ENCODE measurements at regions not wholly inside any gene's neighbourhood (a gene's known extent, or its start where the extent isn't known, plus 50 kb on each side); places are given as distances from the start of the nearest gene placed in this dataset.

- Histone ChIP-seq H3K9ac (ENCODE audit: low read length) (no peak overlapping the region), H3K23ac (ENCODE audit: low read length) (no peak overlapping the region), H2BK120ac (ENCODE audit: low read depth, low read length) (no peak overlapping the region), H3K4me1 (ENCODE audit: control insufficient read depth, low read depth, low read length) (no peaks in the 10 kb centered on the region), H4K8ac (ENCODE audit: low read depth, low read length) (no peak overlapping the region), H2AK5ac (ENCODE audit: low read length) (no peak overlapping the region), H3K36me3 (ENCODE audit: control insufficient read depth, insufficient read depth, low read length) (no peaks in the 10 kb centered on the region), H3K79me1 (ENCODE audit: low read length) (no peaks in the 10 kb centered on the region), H3K27ac (ENCODE audit: low read depth, low read length) (no peak overlapping the region), H3K27me3 (ENCODE audit: insufficient read depth, low read length, poor library complexity) (no peaks in the 10 kb centered on the region), H3K79me2 (ENCODE audit: control insufficient read depth, insufficient read depth, low read length) (no peaks in the 10 kb centered on the region), H2BK15ac (replicated peaks; ENCODE audit: low read depth) (no peak overlapping the region), H4K5ac (ENCODE audit: low read length) (no peak overlapping the region), H2BK5ac (ENCODE audit: low read length) (no peak overlapping the region), H3K4me2 (ENCODE audit: low read length) (no peak overlapping the region), H3K4ac (ENCODE audit: low read depth, low read length) (no peak overlapping the region), H3K56ac (ENCODE audit: low read length) (no peak overlapping the region), H3K18ac (ENCODE audit: low read length) (no peak overlapping the region), H3K4me3 (ENCODE audit: low read length) (no peak overlapping the region)
- WGBS (ENCODE audit: extremely low coverage, insufficient coverage, low lambda C conversion rate) = no CpG with 5 or more reads among the region's 3 CpGs
- DNase-seq = no peak
Measured at GRCh38 chr2:140178234-140178633, 1398.0 kb upstream of the NXPH2 start.

GRCh38 chr2:140177086-140177485, 1396.9 kb upstream of the NXPH2 start:
- no peak overlapping the region for H2AK5ac ChIP-seq (ENCODE audit: low read length)
- H4K8ac ChIP-seq (ENCODE audit: low read depth, low read length) = no peak overlapping the region
- no peak overlapping the region for H3K27ac ChIP-seq (ENCODE audit: low read depth, low read length)
- no peak overlapping the region for H3K4me3 ChIP-seq (ENCODE audit: low read length)
- H3K56ac ChIP-seq (ENCODE audit: low read length) = no peak overlapping the region
- DNase-seq = no peak
- H2BK5ac ChIP-seq (ENCODE audit: low read length) = no peak overlapping the region
- no peaks in the 10 kb centered on the region for H3K27me3 ChIP-seq (ENCODE audit: insufficient read depth, low read length, poor library complexity)
- no peak overlapping the region for H2BK15ac ChIP-seq (replicated peaks; ENCODE audit: low read depth)
- no peaks in the 10 kb centered on the region for H3K79me2 ChIP-seq (ENCODE audit: control insufficient read depth, insufficient read depth, low read length)
- H3K36me3 ChIP-seq (ENCODE audit: control insufficient read depth, insufficient read depth, low read length) = no peaks in the 10 kb centered on the region
- no peak overlapping the region for H3K18ac ChIP-seq (ENCODE audit: low read length)
- H3K4me2 ChIP-seq (ENCODE audit: low read length) = no peak overlapping the region
- WGBS (ENCODE audit: extremely low coverage, insufficient coverage, low lambda C conversion rate) = no CpG with 5 or more reads among the region's 3 CpGs
- no peaks in the 10 kb centered on the region for H3K79me1 ChIP-seq (ENCODE audit: low read length)
- no peak overlapping the region for H3K9ac ChIP-seq (ENCODE audit: low read length)
- no peak overlapping the region for H4K5ac ChIP-seq (ENCODE audit: low read length)
- no peaks in the 10 kb centered on the region for H3K4me1 ChIP-seq (ENCODE audit: control insufficient read depth, low read depth, low read length)
- H3K4ac ChIP-seq (ENCODE audit: low read depth, low read length) = no peak overlapping the region
- no peak overlapping the region for H3K23ac ChIP-seq (ENCODE audit: low read length)
- no peak overlapping the region for H2BK120ac ChIP-seq (ENCODE audit: low read depth, low read length)

- no peak overlapping the region for H4K5ac ChIP-seq (ENCODE audit: low read length)
- H2AK5ac ChIP-seq (ENCODE audit: low read length) = no peak overlapping the region
- H3K9ac ChIP-seq (ENCODE audit: low read length) = no peak overlapping the region
- H4K8ac ChIP-seq (ENCODE audit: low read depth, low read length) = no peak overlapping the region
- no peaks in the 10 kb centered on the region for H3K36me3 ChIP-seq (ENCODE audit: control insufficient read depth, insufficient read depth, low read length)
- H3K18ac ChIP-seq (ENCODE audit: low read length) = no peak overlapping the region
- no peaks in the 10 kb centered on the region for H3K27me3 ChIP-seq (ENCODE audit: insufficient read depth, low read length, poor library complexity)
- H3K4me2 ChIP-seq (ENCODE audit: low read length) = no peak overlapping the region
- no peak overlapping the region for H2BK5ac ChIP-seq (ENCODE audit: low read length)
- H2BK120ac ChIP-seq (ENCODE audit: low read depth, low read length) = no peak overlapping the region
- no peak overlapping the region for H3K27ac ChIP-seq (ENCODE audit: low read depth, low read length)
- H3K4me3 ChIP-seq (ENCODE audit: low read length) = no peak overlapping the region
- H3K4ac ChIP-seq (ENCODE audit: low read depth, low read length) = no peak overlapping the region
- no CpG with 5 or more reads among the region's 5 CpGs for WGBS (ENCODE audit: extremely low coverage, insufficient coverage, low lambda C conversion rate)
- H3K79me1 ChIP-seq (ENCODE audit: low read length) = no peaks in the 10 kb centered on the region
- DNase-seq = no peak
- no peaks in the 10 kb centered on the region for H3K79me2 ChIP-seq (ENCODE audit: control insufficient read depth, insufficient read depth, low read length)
- H3K4me1 ChIP-seq (ENCODE audit: control insufficient read depth, low read depth, low read length) = no peaks in the 10 kb centered on the region
- H2BK15ac ChIP-seq (replicated peaks; ENCODE audit: low read depth) = no peak overlapping the region
- no peak overlapping the region for H3K56ac ChIP-seq (ENCODE audit: low read length)
- H3K23ac ChIP-seq (ENCODE audit: low read length) = no peak overlapping the region
Measured at GRCh38 chr2:140173790-140174189, 1393.6 kb upstream of the NXPH2 start.

- Histone ChIP-seq H4K8ac (ENCODE audit: low read depth, low read length) (no peak overlapping the region), H3K79me1 (ENCODE audit: low read length) (no peaks in the 10 kb centered on the region), H3K23ac (ENCODE audit: low read length) (no peak overlapping the region), H3K4me1 (ENCODE audit: control insufficient read depth, low read depth, low read length) (no peaks in the 10 kb centered on the region), H3K4ac (ENCODE audit: low read depth, low read length) (no peak overlapping the region), H2AK5ac (ENCODE audit: low read length) (no peak overlapping the region), H3K9ac (ENCODE audit: low read length) (no peak overlapping the region), H3K27ac (ENCODE audit: low read depth, low read length) (no peak overlapping the region), H3K18ac (ENCODE audit: low read length) (no peak overlapping the region), H4K5ac (ENCODE audit: low read length) (no peak overlapping the region), H3K4me3 (ENCODE audit: low read length) (no peak overlapping the region), H2BK15ac (replicated peaks; ENCODE audit: low read depth) (no peak overlapping the region), H3K79me2 (ENCODE audit: control insufficient read depth, insufficient read depth, low read length) (no peaks in the 10 kb centered on the region), H3K36me3 (ENCODE audit: control insufficient read depth, insufficient read depth, low read length) (no peaks in the 10 kb centered on the region), H2BK120ac (ENCODE audit: low read depth, low read length) (no peak overlapping the region), H3K4me2 (ENCODE audit: low read length) (no peak overlapping the region), H3K56ac (ENCODE audit: low read length) (no peak overlapping the region), H2BK5ac (ENCODE audit: low read length) (no peak overlapping the region), H3K27me3 (ENCODE audit: insufficient read depth, low read length, poor library complexity) (no peaks in the 10 kb centered on the region)
- DNase-seq = no peak
- WGBS (ENCODE audit: extremely low coverage, insufficient coverage, low lambda C conversion rate) = no CpG with 5 or more reads among the region's 1 CpG
Measured at GRCh38 chr2:140164449-140164848, 1384.3 kb upstream of the NXPH2 start.

GRCh38 chr2:140158259-140158658, 1378.1 kb upstream of the NXPH2 start:
- Histone ChIP-seq H3K23ac (ENCODE audit: low read length) (no peak overlapping the region), H3K27me3 (ENCODE audit: insufficient read depth, low read length, poor library complexity) (no peaks in the 10 kb centered on the region), H3K4me3 (ENCODE audit: low read length) (no peak overlapping the region), H3K18ac (ENCODE audit: low read length) (no peak overlapping the region), H2BK120ac (ENCODE audit: low read depth, low read length) (no peak overlapping the region), H2AK5ac (ENCODE audit: low read length) (no peak overlapping the region), H3K9ac (ENCODE audit: low read length) (no peak overlapping the region), H3K4ac (ENCODE audit: low read depth, low read length) (no peak overlapping the region), H3K4me1 (ENCODE audit: control insufficient read depth, low read depth, low read length) (no peaks in the 10 kb centered on the region), H3K79me2 (ENCODE audit: control insufficient read depth, insufficient read depth, low read length) (no peaks in the 10 kb centered on the region), H3K36me3 (ENCODE audit: control insufficient read depth, insufficient read depth, low read length) (no peaks in the 10 kb centered on the region), H3K79me1 (ENCODE audit: low read length) (no peaks in the 10 kb centered on the region), H3K4me2 (ENCODE audit: low read length) (no peak overlapping the region), H4K5ac (ENCODE audit: low read length) (no peak overlapping the region), H4K8ac (ENCODE audit: low read depth, low read length) (no peak overlapping the region), H3K56ac (ENCODE audit: low read length) (no peak overlapping the region), H3K27ac (ENCODE audit: low read depth, low read length) (no peak overlapping the region), H2BK15ac (replicated peaks; ENCODE audit: low read depth) (no peak overlapping the region), H2BK5ac (ENCODE audit: low read length) (no peak overlapping the region)
- DNase-seq = no peak
- no CpG with 5 or more reads among the region's 2 CpGs for WGBS (ENCODE audit: extremely low coverage, insufficient coverage, low lambda C conversion rate)

- Histone ChIP-seq H3K79me1 (ENCODE audit: low read length) (no peaks in the 10 kb centered on the region), H4K8ac (ENCODE audit: low read depth, low read length) (no peak overlapping the region), H2AK5ac (ENCODE audit: low read length) (no peak overlapping the region), H3K4me1 (ENCODE audit: control insufficient read depth, low read depth, low read length) (no peaks in the 10 kb centered on the region), H3K4ac (ENCODE audit: low read depth, low read length) (no peak overlapping the region), H2BK120ac (ENCODE audit: low read depth, low read length) (no peak overlapping the region), H3K9ac (ENCODE audit: low read length) (no peak overlapping the region), H2BK5ac (ENCODE audit: low read length) (no peak overlapping the region), H3K27ac (ENCODE audit: low read depth, low read length) (no peak overlapping the region), H3K36me3 (ENCODE audit: control insufficient read depth, insufficient read depth, low read length) (no peaks in the 10 kb centered on the region), H4K5ac (ENCODE audit: low read length) (no peak overlapping the region), H3K4me2 (ENCODE audit: low read length) (no peak overlapping the region), H2BK15ac (replicated peaks; ENCODE audit: low read depth) (no peak overlapping the region), H3K23ac (ENCODE audit: low read length) (no peak overlapping the region), H3K4me3 (ENCODE audit: low read length) (no peak overlapping the region), H3K18ac (ENCODE audit: low read length) (no peak overlapping the region), H3K79me2 (ENCODE audit: control insufficient read depth, insufficient read depth, low read length) (no peaks in the 10 kb centered on the region), H3K56ac (ENCODE audit: low read length) (no peak overlapping the region), H3K27me3 (ENCODE audit: insufficient read depth, low read length, poor library complexity) (no peaks in the 10 kb centered on the region)
- DNase-seq = no peak
- WGBS (ENCODE audit: extremely low coverage, insufficient coverage, low lambda C conversion rate) = no CpG with 5 or more reads among the region's 5 CpGs
Measured at GRCh38 chr2:140157816-140158215, 1377.6 kb upstream of the NXPH2 start.
